Keratinocyte (primary cell): ENCODE measurements at regions not wholly inside any gene's neighbourhood (a gene's known extent, or its start where the extent isn't known, plus 50 kb on each side); places are given as distances from the start of the nearest gene placed in this dataset.

ENCODE experiments used
- CTCF ChIP-seq, 3 experiments: IDR thresholded peaks in 1 of 3; conservative IDR thresholded peaks in 1 of 3; optimal IDR thresholded peaks in 1 of 3; 2 replicates in 2 of 3; 3 replicates in 1 of 3; pipeline versions ENCODE3 to v1.5.1; 2011; ENCODE audit warnings: low read length in 3 of 3, mild to moderate bottlenecking in 3 of 3, moderate library complexity in 2 of 3, control low read depth in 1 of 3, inconsistent platforms in 1 of 3; ENCODE audit not compliant: insufficient read depth in 2 of 3; ENCODE audit errors: extremely low read depth in 1 of 3
- EZH2 ChIP-seq: IDR thresholded peaks from one replicate; pipeline ENCODE4 v1.6.1; 2012; ENCODE audit warnings: inconsistent platforms, mild to moderate bottlenecking, low read length, moderate library complexity

- TF ChIP-seq CTCF (optimal IDR thresholded peaks at IDR 0.05 in 1 of 3, IDR thresholded peaks at IDR 0.05 in 1 of 3, conservative IDR thresholded peaks at IDR 0.05 in 1 of 3; ENCODE audit: extremely low read depth in 1 of 3, insufficient read depth in 2 of 3, low read length in 3 of 3) (no peak), EZH2 (no peak)
These were observed 450.5 kb upstream of the DDI1 start for GRCh38 chr11:103585911-103586310.
